GM19395 (cell line): ENCODE measurements at regions not wholly inside any gene's neighbourhood (a gene's known extent, or its start where the extent isn't known, plus 50 kb on each side); places are given as distances from the start of the nearest gene placed in this dataset.

Experiments used
- ATAC-seq: cut with Tn5 transposase; IDR thresholded peaks from one replicate; pipeline ENCODE4 v1.9.1; 2021; ENCODE audit warnings: mild to moderate bottlenecking, moderate library complexity; ENCODE audit not compliant: unreplicated experiment

- no peak for ATAC-seq
These were observed 289.9 kb upstream of the MC4R start for GRCh38 chr18:60662491-60662890.

DNA sequence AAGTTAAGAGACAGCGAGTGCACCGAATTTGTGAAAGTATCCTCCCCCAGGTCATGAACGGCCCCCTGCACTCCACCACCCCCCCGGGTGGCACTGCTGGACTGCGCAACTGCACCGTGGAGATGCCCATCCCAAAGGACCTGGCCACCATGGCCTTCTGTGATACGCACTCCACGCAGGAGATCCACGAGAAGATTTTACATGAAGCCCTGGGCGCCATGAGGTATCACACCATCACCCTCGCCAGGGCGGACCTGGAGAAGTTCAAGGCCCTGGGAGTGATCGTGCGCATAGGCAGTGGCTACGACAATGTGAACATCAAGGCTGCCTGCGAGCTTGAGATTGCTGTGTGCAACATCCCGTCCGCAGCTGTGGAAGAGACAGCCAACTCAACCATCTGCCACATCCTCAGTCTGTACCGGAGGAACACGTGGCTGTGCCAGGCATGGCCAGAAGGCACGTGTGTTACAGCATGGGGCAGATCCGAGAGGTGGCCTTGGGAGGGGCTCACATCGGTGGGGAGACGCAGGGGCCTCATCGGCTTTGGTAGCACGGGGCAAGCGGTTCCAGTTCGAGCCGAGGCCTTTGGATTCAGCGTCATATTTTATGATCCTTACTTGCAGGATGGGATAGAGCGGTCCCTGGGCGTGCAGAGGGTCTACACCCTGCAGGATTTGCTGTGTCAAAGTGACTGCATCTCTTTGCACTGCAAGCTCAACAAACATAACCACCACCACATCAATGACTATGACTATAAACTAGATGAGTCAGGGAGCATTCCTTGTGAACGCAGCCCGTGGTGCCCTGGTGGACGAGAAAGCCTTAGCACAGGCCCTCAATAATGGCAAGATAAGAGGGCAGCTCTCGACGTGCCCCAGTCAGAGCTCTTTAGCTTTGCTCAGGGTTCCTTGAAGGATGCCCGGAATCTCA lies 290.8 kb upstream of the MC4R start:
- no peak for ATAC-seq

DNA sequence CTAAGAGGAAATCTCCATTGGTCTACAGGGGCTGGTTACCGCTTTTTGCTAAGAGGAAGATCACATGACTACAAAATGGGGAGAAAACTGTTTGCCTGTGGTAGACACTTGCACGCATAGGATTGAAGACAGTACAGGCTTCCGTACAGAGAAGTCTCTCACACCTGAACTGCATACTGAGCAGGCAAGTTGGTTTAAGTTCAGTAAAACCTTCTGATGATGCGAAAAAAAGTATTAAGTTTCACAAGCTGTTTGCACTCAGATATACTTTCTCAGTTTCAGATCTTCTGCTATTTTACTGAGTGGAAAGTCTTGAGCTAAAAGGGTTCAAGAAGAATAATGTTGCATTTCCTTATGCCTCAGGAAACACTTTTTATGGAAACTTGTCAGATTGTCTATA lies 292.2 kb upstream of the MC4R start:
- ATAC-seq: peak; percentile 85

- ATAC-seq: no peak
These were observed 294.4 kb upstream of the MC4R start for GRCh38 chr18:60667016-60667415.

DNA sequence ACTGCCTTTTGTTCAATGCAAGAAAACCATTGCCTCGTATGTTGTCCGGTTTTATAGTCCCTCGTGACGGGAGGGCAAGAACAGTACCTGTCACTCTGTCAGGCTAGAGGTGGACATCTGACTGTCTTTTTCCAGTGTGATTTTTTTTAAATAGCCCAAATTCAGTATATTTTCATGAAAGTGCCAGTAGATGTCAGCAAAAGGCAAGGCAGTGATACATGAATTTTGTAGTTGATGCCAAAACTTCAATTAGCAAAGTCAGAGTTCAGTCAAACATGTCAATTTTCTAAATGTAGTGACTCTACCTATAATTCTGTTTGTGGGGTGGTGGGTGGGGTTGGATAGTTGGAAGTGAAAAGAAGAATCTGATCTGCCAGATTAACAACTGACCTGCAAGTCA lies 296.0 kb upstream of the MC4R start:
- ATAC-seq: no peak

GRCh38 chr18:60669938-60670337 lies 297.4 kb upstream of the MC4R start:
- ATAC-seq: no peak

- no peak for ATAC-seq
These were observed 298.4 kb upstream of the MC4R start for GRCh38 chr18:60671021-60671420.

- no peak for ATAC-seq
These were observed 302.6 kb upstream of the MC4R start for GRCh38 chr18:60675126-60675525.

- no peak for ATAC-seq
These were observed 303.2 kb upstream of the MC4R start for GRCh38 chr18:60675801-60676200.

DNA sequence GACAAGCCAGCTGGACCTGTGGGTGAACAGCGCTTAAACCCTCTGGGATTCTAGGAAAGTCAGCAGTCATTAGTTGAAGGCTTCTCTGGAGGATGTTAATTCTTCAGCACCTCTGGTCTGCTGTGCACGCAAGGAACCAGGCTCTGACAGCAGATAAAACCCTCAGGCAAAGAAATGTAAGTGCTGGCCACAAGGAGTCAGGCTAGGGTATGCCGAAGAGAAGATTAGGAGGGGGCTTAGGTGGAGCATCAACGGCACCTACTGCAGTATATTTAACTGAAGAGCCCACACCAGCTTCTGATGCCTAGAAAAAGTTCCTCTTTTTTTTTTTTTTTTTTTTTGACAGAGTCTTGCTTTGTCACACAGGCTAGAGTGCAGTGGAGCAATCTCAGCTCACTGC lies 304.2 kb upstream of the MC4R start:
- no peak for ATAC-seq

GRCh38 chr18:60684843-60685513 lies 312.4 kb upstream of the MC4R start:
- ATAC-seq: peak; percentile 74

- no peak for ATAC-seq
These were observed 313.6 kb upstream of the MC4R start for GRCh38 chr18:60686142-60686541.

GRCh38 chr18:60691061-60691460 lies 318.5 kb upstream of the MC4R start:
- no peak for ATAC-seq

DNA sequence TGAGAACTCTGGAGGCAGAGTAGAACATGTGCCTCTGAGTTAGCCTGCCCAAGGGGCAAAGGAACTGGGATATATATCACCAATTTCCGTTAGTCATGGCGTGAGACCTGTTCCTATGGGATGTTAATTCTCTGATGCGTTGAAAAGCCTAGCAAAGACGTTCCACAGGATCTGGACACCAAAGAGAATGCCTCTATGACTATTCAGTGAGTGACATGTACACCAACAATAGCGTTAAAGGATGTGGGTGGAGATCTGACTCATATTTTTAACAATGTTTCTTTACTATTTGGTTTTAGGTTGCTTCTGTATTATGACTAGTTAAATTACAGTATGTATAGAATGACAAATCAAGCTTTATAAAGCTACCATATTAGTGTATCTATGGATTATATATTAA lies 320.9 kb upstream of the MC4R start:
- no peak for ATAC-seq

GRCh38 chr18:60698901-60699300 lies 326.3 kb upstream of the MC4R start:
- ATAC-seq: no peak

- ATAC-seq: no peak
These were observed 350.2 kb upstream of the MC4R start for GRCh38 chr18:60722742-60723141.

- no peak for ATAC-seq
These were observed 359.6 kb upstream of the MC4R start for GRCh38 chr18:60732143-60732542.

- no peak for ATAC-seq
These were observed 366.6 kb upstream of the MC4R start for GRCh38 chr18:60739212-60739611.

- no peak for ATAC-seq
These were observed 367.7 kb upstream of the MC4R start for GRCh38 chr18:60740313-60740712.

- ATAC-seq: no peak
These were observed 373.9 kb upstream of the MC4R start for GRCh38 chr18:60746491-60746890.

DNA sequence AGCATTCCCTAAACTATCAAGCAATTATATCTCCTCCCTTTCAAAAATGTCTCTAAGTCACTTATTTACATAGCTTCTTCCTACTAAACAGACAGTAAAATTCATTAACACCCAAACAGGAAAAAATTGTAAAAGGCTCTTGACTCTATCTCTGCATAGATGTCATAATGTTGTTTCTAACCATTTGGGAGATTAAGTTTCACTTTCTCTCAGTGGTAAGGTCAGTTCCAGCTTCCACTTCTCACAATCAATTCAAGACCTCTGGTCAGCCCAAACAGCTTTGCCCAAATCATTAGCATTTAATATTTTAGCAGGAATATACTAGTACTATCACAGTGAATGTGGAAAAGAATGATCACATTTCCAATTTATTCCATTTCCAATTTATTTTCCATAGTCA lies 374.3 kb upstream of the MC4R start:
- no peak for ATAC-seq

DNA sequence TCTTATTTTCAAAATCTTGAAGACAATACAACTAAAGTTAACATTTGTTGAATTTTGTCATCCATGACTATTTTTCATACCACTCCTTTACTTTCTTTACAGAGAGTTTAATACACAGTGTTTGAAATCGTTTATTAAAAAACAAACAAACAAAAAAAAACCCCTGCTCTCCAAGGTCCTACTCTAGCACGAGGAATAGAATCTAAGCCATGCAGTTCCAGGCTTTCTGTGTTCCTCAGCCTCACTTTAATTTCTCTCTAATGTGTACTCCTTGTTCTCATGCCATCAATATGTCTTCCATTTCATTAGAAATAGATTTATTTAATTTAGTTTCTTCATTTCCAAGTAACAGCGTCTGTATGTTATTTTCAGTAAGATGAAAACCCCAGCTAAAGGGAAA lies 381.2 kb upstream of the MC4R start:
- ATAC-seq: no peak
